HG03439 (cell line): ENCODE measurements at regions not wholly inside any gene's neighbourhood (a gene's known extent, or its start where the extent isn't known, plus 50 kb on each side); places are given as distances from the start of the nearest gene placed in this dataset.
"Not testable (repeated sequence)": the region's sequence is repeated elsewhere in the genome, so short reads cannot be mapped to it uniquely, and the experiment has no call there.

ENCODE experiments used
- ATAC-seq: cut with Tn5 transposase; IDR thresholded peaks from one replicate; pipeline ENCODE4 v1.9.1; 2021; ENCODE audit warnings: mild to moderate bottlenecking, moderate library complexity; ENCODE audit not compliant: unreplicated experiment

- ATAC-seq = no peak
Observed at GRCh38 chr4:189780391-189780790, 160.3 kb upstream of the FRG1 start.

GRCh38 chr4:189784651-189785050 lies 156.0 kb upstream of the FRG1 start:
- no peak for ATAC-seq

- no peak for ATAC-seq
Observed at GRCh38 chr4:189785257-189785656, 155.4 kb upstream of the FRG1 start.

- ATAC-seq = no peak
Observed at GRCh38 chr4:189786447-189786846, 154.2 kb upstream of the FRG1 start.

- ATAC-seq = no peak
Observed at GRCh38 chr4:189787216-189788031, 153.2 kb upstream of the FRG1 start.

GRCh38 chr4:189792924-189793618 lies 147.6 kb upstream of the FRG1 start:
- ATAC-seq = peak; percentile 91

GRCh38 chr4:189800545-189801088 lies 140.1 kb upstream of the FRG1 start:
- no peak for ATAC-seq

GRCh38 chr4:189802884-189803283 lies 137.8 kb upstream of the FRG1 start:
- ATAC-seq = no peak

- no peak for ATAC-seq
Observed at GRCh38 chr4:189804894-189805293, 135.8 kb upstream of the FRG1 start.

GRCh38 chr4:189806506-189806905 lies 134.2 kb upstream of the FRG1 start:
- no peak for ATAC-seq

- ATAC-seq = no peak
Observed at GRCh38 chr4:189807031-189807430, 133.6 kb upstream of the FRG1 start.

- ATAC-seq = no peak
Observed at GRCh38 chr4:189809241-189809735, 131.4 kb upstream of the FRG1 start.

GRCh38 chr4:189809839-189810238 lies 130.8 kb upstream of the FRG1 start:
- ATAC-seq = no peak

GRCh38 chr4:189810318-189811181 lies 130.1 kb upstream of the FRG1 start:
- not testable (repeated sequence) for ATAC-seq

GRCh38 chr4:189815404-189816192 lies 125.1 kb upstream of the FRG1 start:
- ATAC-seq = no peak

GRCh38 chr4:189822326-189822725 lies 118.3 kb upstream of the FRG1 start:
- no peak for ATAC-seq

GRCh38 chr4:189823591-189823990 lies 117.1 kb upstream of the FRG1 start:
- ATAC-seq = no peak

- no peak for ATAC-seq
Observed at GRCh38 chr4:189825466-189825865, 115.2 kb upstream of the FRG1 start.

- no peak for ATAC-seq
Observed at GRCh38 chr4:189826657-189827056, 114.0 kb upstream of the FRG1 start.

- no peak for ATAC-seq
Observed at GRCh38 chr4:189828081-189828697, 112.5 kb upstream of the FRG1 start.
